ENCODE measurements at regions not wholly inside any gene's neighbourhood (a gene's known extent, or its start where the extent isn't known, plus 50 kb on each side); places are given as distances from the start of the nearest gene placed in this dataset.

GRCh38 chr2:120600335-120600734 lies 135.3 kb upstream of the GLI2 start:
- H3K9me3 Mint-ChIP-seq: no peaks in the 10 kb centered on the region
- DNase-seq: no peak
- Histone ChIP-seq H3K4me3 (ENCODE audit: low read length) (no peak overlapping the region), H3K9me3 (ENCODE audit: control insufficient read depth in 1 of 2, insufficient read depth in 1 of 2, low read length in 2 of 2) (peaks cover 0 to 6% of the 10 kb centered on the region in 2 experiments), H3K27ac (ENCODE audit: low read depth in 1 of 2, low read length in 2 of 2) (no peak overlapping the region), H3K27me3 (ENCODE audit: control insufficient read depth in 1 of 2, insufficient read depth in 2 of 2, low read length in 2 of 2) (peaks cover 0 to 2% of the 10 kb centered on the region in 2 experiments), H3K4me1 (ENCODE audit: insufficient read depth, low read length) (no peaks in the 10 kb centered on the region), H3K36me3 (ENCODE audit: insufficient read depth, low read length) (no peaks in the 10 kb centered on the region)
- H3K27me3 Mint-ChIP-seq: peaks cover 6% of the 10 kb centered on the region
- no peaks in the 10 kb centered on the region for H3K36me3 Mint-ChIP-seq (ENCODE audit: low read depth)
- ATAC-seq (ENCODE audit: poor library complexity): no peak
- ChIA-PET CTCF (no interaction called here), POLR2A (interaction anchor here (0.6 kb wide), 1 partner anchor 23 kb away, joined by 3 read pairs; no protein-coding TSS in a partner anchor)
- H3K4me3 Mint-ChIP-seq: no peak overlapping the region
- no peak for TF ChIP-seq CTCF (IDR thresholded peaks at IDR 0.05)
- intact Hi-C loops (cut with DNase I, micrococcal nuclease): no loop called here
- H3K4me1 Mint-ChIP-seq (ENCODE audit: low read depth): no peaks in the 10 kb centered on the region
- no peak overlapping the region for H3K27ac Mint-ChIP-seq

DNA sequence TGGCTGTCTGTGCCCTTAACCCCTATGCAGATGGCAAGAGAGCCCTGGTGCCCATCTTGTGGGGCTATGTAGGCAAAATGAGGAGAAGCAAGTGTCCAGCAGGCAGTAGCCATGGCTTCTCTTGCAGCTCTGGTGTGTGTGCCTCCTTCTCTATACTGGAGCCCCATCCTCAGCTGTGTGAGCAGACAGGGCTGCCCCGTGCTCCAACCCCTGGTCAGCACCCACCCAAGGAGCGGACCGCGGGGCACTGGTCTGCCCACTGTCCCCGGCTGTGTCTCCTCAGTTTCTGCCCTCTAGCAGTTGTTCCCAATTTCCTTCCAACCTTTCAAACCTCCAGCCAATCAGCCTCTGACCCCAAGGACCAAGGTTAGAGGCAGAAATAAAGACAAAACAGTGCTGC lies 134.9 kb upstream of the GLI2 start:
- POLR2A ChIA-PET: no interaction called here
- Histone ChIP-seq H3K27me3 (ENCODE audit: control insufficient read depth in 1 of 2, insufficient read depth in 2 of 2, low read length in 2 of 2) (peaks cover 0 to 2% of the 10 kb centered on the region in 2 experiments), H3K27ac (ENCODE audit: low read depth in 1 of 2, low read length in 2 of 2) (no peak overlapping the region), H3K36me3 (ENCODE audit: insufficient read depth, low read length) (no peaks in the 10 kb centered on the region), H3K4me1 (ENCODE audit: insufficient read depth, low read length) (no peaks in the 10 kb centered on the region), H3K9me3 (ENCODE audit: control insufficient read depth in 1 of 2, insufficient read depth in 1 of 2, low read length in 2 of 2) (peaks cover 0 to 6% of the 10 kb centered on the region in 2 experiments), H3K4me3 (ENCODE audit: low read length) (no peak overlapping the region)
- ATAC-seq (ENCODE audit: poor library complexity): no peak
- Mint-ChIP-seq H3K27me3 (peaks cover 8% of the 10 kb centered on the region), H3K4me1 (ENCODE audit: low read depth) (no peaks in the 10 kb centered on the region), H3K27ac (no peak overlapping the region), H3K9me3 (no peaks in the 10 kb centered on the region), H3K36me3 (ENCODE audit: low read depth) (no peaks in the 10 kb centered on the region), H3K4me3 (no peak overlapping the region)
- DNase-seq: no peak
- intact Hi-C loops (cut with DNase I, micrococcal nuclease): no loop called here
- CTCF ChIA-PET: no interaction called here
- TF ChIP-seq CTCF (IDR thresholded peaks at IDR 0.05): no peak

DNA sequence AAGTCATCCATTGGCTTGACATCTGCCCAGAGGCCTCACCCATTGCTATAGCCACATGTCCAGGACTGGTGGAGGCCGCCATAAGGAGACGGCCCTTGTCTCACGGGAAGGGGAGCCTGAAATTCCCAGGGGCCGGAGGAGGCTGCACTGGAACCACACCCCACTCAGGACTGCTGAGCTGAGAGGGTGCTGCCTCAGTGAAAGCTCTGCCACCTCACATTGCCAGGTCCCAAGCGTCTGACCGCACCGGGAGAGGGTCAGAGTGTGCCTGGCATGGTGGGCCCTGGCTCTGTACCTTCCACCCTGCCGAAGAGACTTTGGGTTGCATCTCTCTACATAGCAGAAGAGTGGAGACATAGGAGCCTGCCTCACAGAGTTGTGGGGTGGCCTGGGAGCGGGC lies 134.1 kb upstream of the GLI2 start:
- peaks cover 0 to 6% of the 10 kb centered on the region in 2 experiments for H3K9me3 ChIP-seq (ENCODE audit: control insufficient read depth in 1 of 2, insufficient read depth in 1 of 2, low read length in 2 of 2)
- Mint-ChIP-seq H3K4me3 (no peak overlapping the region), H3K27me3 (peaks cover 10% of the 10 kb centered on the region), H3K36me3 (ENCODE audit: low read depth) (no peaks in the 10 kb centered on the region), H3K27ac (no peak overlapping the region), H3K4me1 (ENCODE audit: low read depth) (no peaks in the 10 kb centered on the region), H3K9me3 (no peaks in the 10 kb centered on the region)
- TF ChIP-seq CTCF (IDR thresholded peaks at IDR 0.05): no peak
- no peaks in the 10 kb centered on the region for H3K4me1 ChIP-seq (ENCODE audit: insufficient read depth, low read length)
- DNase-seq (no peak), ATAC-seq (ENCODE audit: poor library complexity) (no peak)
- H3K36me3 ChIP-seq (ENCODE audit: insufficient read depth, low read length): no peaks in the 10 kb centered on the region
- H3K4me3 ChIP-seq (ENCODE audit: low read length): no peak overlapping the region
- CTCF ChIA-PET: no interaction called here
- no peak overlapping the region for H3K27ac ChIP-seq (ENCODE audit: low read depth in 1 of 2, low read length in 2 of 2)
- POLR2A ChIA-PET: no interaction called here
- peaks cover 0 to 2% of the 10 kb centered on the region in 2 experiments for H3K27me3 ChIP-seq (ENCODE audit: control insufficient read depth in 1 of 2, insufficient read depth in 2 of 2, low read length in 2 of 2)
- intact Hi-C loops (cut with DNase I, micrococcal nuclease): no loop called here
